HEK293 (cell line): ENCODE measurements at regions not wholly inside any gene's neighbourhood (a gene's known extent, or its start where the extent isn't known, plus 50 kb on each side); places are given as distances from the start of the nearest gene placed in this dataset.

Source experiments
- CTCF ChIA-PET: fragments of 350-600 bp; formaldehyde crosslinking; extraction: SDS; loops from one replicate; lab custom pipeline; 2021; ENCODE audit warnings: antibody characterized with exemption; lab: Yijun Ruan, JAX
- POLR2A ChIA-PET: fragments of 300-600 bp; formaldehyde crosslinking; extraction: SDS; loops from one replicate; lab custom pipeline; 2020; ENCODE audit warnings: antibody characterized with exemption, inconsistent platforms; lab: Yijun Ruan, JAX
- H3K27ac ChIP-seq: fragments of 200-500 bp; sonication (Bioruptor generic); 2 replicates; pipeline ENCODE4 v1.5.1; 2014; ENCODE audit warnings: low read depth, low read length, control low read depth, inconsistent platforms; ENCODE audit errors: extremely low read depth
- H3K36me3 ChIP-seq, 2 experiments: fragments of 200-500 bp in 1 of 2; sonication (Bioruptor generic) in 1 of 2; 1 replicate in 1 of 2; 2 replicates in 1 of 2; pipeline ENCODE4 v1.5.1; 2014 to 2017; ENCODE audit warnings: inconsistent platforms in 2 of 2, low read length in 2 of 2; ENCODE audit not compliant: control insufficient read depth in 2 of 2, insufficient read depth in 1 of 2
- H3K4me1 ChIP-seq: fragments of 200-500 bp; sonication (Bioruptor generic); 2 replicates; pipeline ENCODE4 v1.5.1; 2014; ENCODE audit warnings: mild to moderate bottlenecking, low read length, inconsistent platforms; ENCODE audit not compliant: control insufficient read depth, insufficient read depth
- H3K4me3 ChIP-seq: 2 replicates; pipeline ENCODE4 v1.5.1; 2011; ENCODE audit warnings: low read depth, mild to moderate bottlenecking, control low read depth, low read length, moderate library complexity
- H3K9me3 ChIP-seq: fragments of 200-500 bp; sonication (Bioruptor generic); 2 replicates; pipeline ENCODE4 v1.5.1; 2014; ENCODE audit warnings: low read depth, low read length, inconsistent platforms; ENCODE audit not compliant: control insufficient read depth, insufficient read depth
- BCL11B ChIP-seq: fragments of 450-650 bp; formaldehyde crosslinking; IDR thresholded peaks from 2 replicates; pipeline ENCODE4 v1.5.1; 2016; ENCODE audit warnings: low read depth, missing biosample characterization, missing genetic modification characterization
- FEZF1 ChIP-seq: fragments of 450-650 bp; formaldehyde crosslinking; IDR thresholded peaks from 2 replicates; pipeline ENCODE4 v1.5.1; 2016; ENCODE audit warnings: missing biosample characterization, missing genetic modification characterization
- GFI1B ChIP-seq: fragments of 450-650 bp; formaldehyde crosslinking; IDR thresholded peaks from 2 replicates; pipeline ENCODE4 v1.5.1; 2016; ENCODE audit warnings: missing biosample characterization, missing genetic modification characterization
- HOXD13 ChIP-seq: sonication (generic); formaldehyde crosslinking; IDR thresholded peaks from 2 replicates; pipeline ENCODE4 v1.8.0; 2022; ENCODE audit warnings: missing genetic modification reagents, borderline replicate concordance
- MYNN ChIP-seq: fragments of 450-650 bp; formaldehyde crosslinking; IDR thresholded peaks from 2 replicates; pipeline ENCODE4 v1.5.1; 2016; ENCODE audit warnings: missing biosample characterization, missing genetic modification characterization, borderline replicate concordance
- OSR2 ChIP-seq: fragments of 450-650 bp; formaldehyde crosslinking; IDR thresholded peaks from 2 replicates; pipeline ENCODE4 v1.5.1; 2016; ENCODE audit warnings: missing biosample characterization, missing genetic modification characterization
- REPIN1 ChIP-seq: fragments of 450-650 bp; formaldehyde crosslinking; IDR thresholded peaks from 2 replicates; pipeline ENCODE4 v1.5.1; 2017; ENCODE audit warnings: missing biosample characterization, missing genetic modification characterization, low read depth
- REST ChIP-seq: fragments of 450-650 bp; formaldehyde crosslinking; IDR thresholded peaks from 2 replicates; pipeline ENCODE4 v1.5.1; 2016; ENCODE audit warnings: missing biosample characterization, missing genetic modification characterization
- SCRT1 ChIP-seq: fragments of 450-650 bp; formaldehyde crosslinking; IDR thresholded peaks from 2 replicates; pipeline ENCODE4 v1.5.1; 2016; ENCODE audit warnings: missing biosample characterization, missing genetic modification characterization, borderline replicate concordance
- SP7 ChIP-seq: fragments of 450-650 bp; formaldehyde crosslinking; IDR thresholded peaks from 2 replicates; pipeline ENCODE4 v1.5.1; 2016; ENCODE audit warnings: missing biosample characterization, missing genetic modification characterization
- ZBTB7A ChIP-seq: fragments of 450-650 bp; formaldehyde crosslinking; IDR thresholded peaks from 2 replicates; pipeline ENCODE4 v1.5.1; 2016; ENCODE audit warnings: low read depth, missing biosample characterization, missing genetic modification characterization
- ZFHX2 ChIP-seq: fragments of 450-650 bp; formaldehyde crosslinking; conservative IDR thresholded peaks from 2 replicates; pipeline ENCODE4 v1.5.1; 2016; ENCODE audit warnings: missing biosample characterization, missing genetic modification characterization
- ZFP69B ChIP-seq: fragments of 450-650 bp; formaldehyde crosslinking; IDR thresholded peaks from 2 replicates; pipeline ENCODE4 v1.5.1; 2016; ENCODE audit warnings: missing biosample characterization, missing genetic modification characterization
- ZNF121 ChIP-seq: fragments of 450-650 bp; formaldehyde crosslinking; IDR thresholded peaks from 2 replicates; pipeline ENCODE4 v1.5.1; 2016; ENCODE audit warnings: missing biosample characterization, missing genetic modification characterization
- ZNF174 ChIP-seq: fragments of 450-650 bp; formaldehyde crosslinking; IDR thresholded peaks from 2 replicates; pipeline ENCODE4 v1.5.0; 2017; ENCODE audit warnings: missing biosample characterization, mild to moderate bottlenecking, missing genetic modification characterization
- ZNF19 ChIP-seq: fragments of 450-650 bp; formaldehyde crosslinking; IDR thresholded peaks from 2 replicates; pipeline ENCODE4; 2016; ENCODE audit warnings: missing biosample characterization, missing genetic modification characterization, low read depth
- ZNF221 ChIP-seq: fragments of 450-650 bp; formaldehyde crosslinking; IDR thresholded peaks from 2 replicates; pipeline ENCODE4 v1.5.1; 2017; ENCODE audit warnings: missing biosample characterization, missing genetic modification characterization, borderline replicate concordance
- ZNF24 ChIP-seq: fragments of 450-650 bp; formaldehyde crosslinking; IDR thresholded peaks from 2 replicates; pipeline ENCODE4 v1.5.1; 2016; ENCODE audit warnings: missing biosample characterization, missing genetic modification characterization
- ZNF302 ChIP-seq: fragments of 450-650 bp; formaldehyde crosslinking; IDR thresholded peaks from 2 replicates; pipeline ENCODE4 v1.5.1; 2016; ENCODE audit warnings: missing biosample characterization, missing genetic modification characterization, low read depth
- ZNF391 ChIP-seq: fragments of 450-650 bp; formaldehyde crosslinking; IDR thresholded peaks from 2 replicates; pipeline ENCODE4 v1.5.1; 2016; ENCODE audit warnings: low read depth, missing biosample characterization, missing genetic modification characterization, borderline replicate concordance
- ZNF426 ChIP-seq: fragments of 450-650 bp; formaldehyde crosslinking; IDR thresholded peaks from 2 replicates; pipeline ENCODE4 v1.5.1; 2017; ENCODE audit warnings: missing biosample characterization, missing genetic modification characterization, mild to moderate bottlenecking, inconsistent platforms, moderate library complexity
- ZNF449 ChIP-seq: fragments of 450-650 bp; formaldehyde crosslinking; IDR thresholded peaks from 2 replicates; pipeline ENCODE4 v1.5.1; 2017; ENCODE audit warnings: missing biosample characterization, mild to moderate bottlenecking, missing genetic modification characterization, moderate library complexity
- ZNF48 ChIP-seq: fragments of 450-650 bp; formaldehyde crosslinking; IDR thresholded peaks from 2 replicates; pipeline ENCODE4 v1.5.1; 2016; ENCODE audit warnings: missing biosample characterization, missing genetic modification characterization
- ZNF521 ChIP-seq: fragments of 450-650 bp; formaldehyde crosslinking; IDR thresholded peaks from 2 replicates; pipeline ENCODE4 v1.5.1; 2017; ENCODE audit warnings: missing biosample characterization, mild to moderate bottlenecking, missing genetic modification characterization
- ZNF549 ChIP-seq: fragments of 450-650 bp; IDR thresholded peaks from 2 replicates; pipeline ENCODE4 v1.5.1; 2018; ENCODE audit warnings: missing biosample characterization, missing genetic modification characterization, mild to moderate bottlenecking, inconsistent platforms, moderate library complexity
- ZNF560 ChIP-seq: fragments of 450-650 bp; formaldehyde crosslinking; IDR thresholded peaks from 2 replicates; pipeline ENCODE4 v1.5.1; 2017; ENCODE audit warnings: missing biosample characterization, missing genetic modification characterization, borderline replicate concordance
- ZNF658 ChIP-seq: fragments of 450-650 bp; formaldehyde crosslinking; IDR thresholded peaks from 2 replicates; pipeline ENCODE4; 2016; ENCODE audit warnings: missing biosample characterization, missing genetic modification characterization
- ZNF747 ChIP-seq: fragments of 450-650 bp; formaldehyde crosslinking; IDR thresholded peaks from 2 replicates; pipeline ENCODE4 v1.5.1; 2016; ENCODE audit warnings: missing biosample characterization, missing genetic modification characterization
- ZNF830 ChIP-seq: fragments of 450-650 bp; IDR thresholded peaks from 2 replicates; pipeline ENCODE4 v1.5.0; 2018; ENCODE audit warnings: missing biosample characterization, missing genetic modification characterization, low read depth, mild to moderate bottlenecking, moderate library complexity

GRCh38 chr13:23990455-23990854, 93.2 kb upstream of the C1QTNF9B start:
- no peak for TF ChIP-seq ZFP69B
- 0 out of 2 replicates have a peak, but pooled peaks have one; percentile 7 for TF ChIP-seq FEZF1
- H3K36me3 ChIP-seq: no peaks in the 10 kb centered on the region
- ChIA-PET POLR2A (no interaction called here), CTCF (interaction anchor here (1.0 kb wide), 1 partner anchor 239 kb away, joined by 3 read pairs; no protein-coding TSS in a partner anchor)
- H3K27ac ChIP-seq: no peak overlapping the region
- no peak overlapping the region for H3K4me3 ChIP-seq
- H3K9me3 ChIP-seq: no peaks in the 10 kb centered on the region
- no peaks in the 10 kb centered on the region for H3K4me1 ChIP-seq

- no peak for TF ChIP-seq GFI1B
- no peak for TF ChIP-seq ZNF221 (tag by site-specific recombination)
- TF ChIP-seq ZNF658 (tag by site-specific recombination): no peak
- TF ChIP-seq ZNF747 (tag by site-specific recombination): no peak
- TF ChIP-seq MYNN (tag by site-specific recombination): no peak
- no peak for TF ChIP-seq REPIN1
- TF ChIP-seq ZNF391 (tag by site-specific recombination): no peak
- TF ChIP-seq ZNF549 (tag by site-specific recombination): no peak
- TF ChIP-seq ZNF426 (tag by site-specific recombination): no peak
- TF ChIP-seq ZNF48 (tag by site-specific recombination): no peak
- TF ChIP-seq SCRT1 (tag by site-specific recombination): no peak
- no peak for TF ChIP-seq ZFHX2
- no peak for TF ChIP-seq BCL11B (tag by site-specific recombination)
- TF ChIP-seq ZNF830 (tag by site-specific recombination): no peak
- TF ChIP-seq ZNF521: no peak
- TF ChIP-seq ZNF449 (tag by site-specific recombination): no peak
- TF ChIP-seq ZNF302 (tag by site-specific recombination): no peak
- TF ChIP-seq ZNF174: no peak
- no peak for TF ChIP-seq ZNF19
- no peak for TF ChIP-seq ZNF560 (tag by site-specific recombination)
- CTCF ChIA-PET: interaction anchor here (1.0 kb wide), 1 partner anchor 238 kb away, joined by 3 read pairs; no protein-coding TSS in a partner anchor
These were observed 93.8 kb upstream of the C1QTNF9B start for GRCh38 chr13:23991119-23991518.

GRCh38 chr13:23992781-23993679, 95.7 kb upstream of the C1QTNF9B start:
- ChIA-PET POLR2A (no interaction called here), CTCF (no interaction called here)
- H3K9me3 ChIP-seq: no peaks in the 10 kb centered on the region
- no peak overlapping the region for H3K4me3 ChIP-seq
- no peak for TF ChIP-seq HOXD13 (CRISPR knock-in tag)
- TF ChIP-seq ZNF24 (tag by site-specific recombination): no peak
- TF ChIP-seq SP7: peak; percentile 17; the same call in 1 of the 2 replicates
- no peak for TF ChIP-seq ZNF121 (tag by site-specific recombination)
- no peak for TF ChIP-seq REST (tag by site-specific recombination)
- no peak for TF ChIP-seq ZBTB7A
- no peak for TF ChIP-seq BCL11B (tag by site-specific recombination)
- no peak for TF ChIP-seq OSR2 (tag by site-specific recombination)
- H3K27ac ChIP-seq: no peak overlapping the region
- H3K36me3 ChIP-seq: no peaks in the 10 kb centered on the region
- no peaks in the 10 kb centered on the region for H3K4me1 ChIP-seq

More at GRCh38 chr13:23991119-23991518, 93.8 kb upstream of the C1QTNF9B start:
- Histone ChIP-seq H3K9me3 (no peaks in the 10 kb centered on the region), H3K4me1 (no peaks in the 10 kb centered on the region), H3K36me3 (no peaks in the 10 kb centered on the region), H3K4me3 (no peak overlapping the region), H3K27ac (no peak overlapping the region)
- POLR2A ChIA-PET: no interaction called here
